NCI-H345 (cell line): ENCODE measurements at regions not wholly inside any gene's neighbourhood (a gene's known extent, or its start where the extent isn't known, plus 50 kb on each side); places are given as distances from the start of the nearest gene placed in this dataset.

ENCODE experiments used
- DNase-seq: peaks from one replicate; lab custom pipeline; 2025; lab: John Stamatoyannopoulos, UW

- DNase-seq = no peak
Measured at GRCh38 chr4:24164054-24164693, 274.3 kb upstream of the PPARGC1A start.

- DNase-seq = no peak
Measured at GRCh38 chr4:24163314-24163713, 273.5 kb upstream of the PPARGC1A start.

- DNase-seq = no peak
Measured at GRCh38 chr4:24160358-24160757, 270.5 kb upstream of the PPARGC1A start.

DNA sequence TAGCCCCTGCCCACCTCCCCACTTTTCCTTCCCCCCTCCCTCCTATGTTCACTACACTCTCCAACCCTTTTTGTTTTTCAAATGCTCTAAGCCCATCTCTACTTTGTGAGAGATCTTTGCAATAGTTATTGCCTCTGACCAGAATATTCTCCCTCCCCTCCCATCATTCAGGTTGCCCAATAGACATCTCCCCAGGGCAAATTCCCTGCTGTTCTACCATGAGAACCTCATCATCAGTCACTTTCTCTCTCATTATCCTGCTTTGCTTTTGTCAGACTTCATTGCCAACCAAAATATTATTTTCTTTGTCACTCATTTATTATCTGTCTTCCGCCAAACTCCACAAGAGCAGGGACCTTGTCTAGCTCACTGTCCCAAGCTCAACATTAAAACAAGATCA, 268.2 kb upstream of the PPARGC1A start:
- DNase-seq = no peak

DNA sequence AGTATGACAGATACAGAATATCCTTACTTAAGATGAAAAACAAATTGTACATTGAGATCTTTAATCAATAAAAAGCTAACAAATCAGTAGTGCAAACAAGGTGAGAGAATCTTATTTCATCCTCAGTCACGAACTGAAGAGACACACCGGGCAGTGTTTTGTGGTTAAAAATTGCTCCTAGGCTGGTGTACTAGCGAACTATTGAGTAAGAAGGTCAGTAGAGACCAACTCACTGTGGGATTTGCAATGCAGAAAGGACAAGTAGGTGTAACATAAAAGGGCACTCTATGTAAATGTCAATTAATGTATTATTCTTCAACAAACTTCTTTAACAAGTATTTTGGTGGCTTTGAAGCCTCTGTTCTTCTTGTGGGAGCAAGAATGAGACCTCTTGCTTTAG, 260.2 kb upstream of the PPARGC1A start:
- no peak for DNase-seq

DNA sequence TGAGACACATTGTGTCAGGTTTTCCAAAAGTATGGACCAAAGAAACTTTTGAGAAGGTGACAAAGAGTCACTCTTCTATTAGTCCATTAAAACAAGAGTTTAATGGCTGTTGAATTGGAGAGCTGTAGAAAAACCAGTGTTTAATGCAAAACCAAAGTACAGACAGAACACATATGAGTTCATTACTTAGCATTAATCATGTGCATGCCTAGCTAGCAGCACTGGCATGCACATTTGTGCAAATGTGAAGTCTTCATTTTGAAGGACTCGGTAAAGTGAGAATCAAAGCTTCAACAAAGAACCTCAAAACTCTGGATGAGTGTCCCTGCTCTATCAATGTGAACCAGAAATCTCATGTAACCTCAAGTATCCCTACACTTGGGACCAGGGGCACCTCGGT, 256.3 kb upstream of the PPARGC1A start:
- DNase-seq = no peak

DNA sequence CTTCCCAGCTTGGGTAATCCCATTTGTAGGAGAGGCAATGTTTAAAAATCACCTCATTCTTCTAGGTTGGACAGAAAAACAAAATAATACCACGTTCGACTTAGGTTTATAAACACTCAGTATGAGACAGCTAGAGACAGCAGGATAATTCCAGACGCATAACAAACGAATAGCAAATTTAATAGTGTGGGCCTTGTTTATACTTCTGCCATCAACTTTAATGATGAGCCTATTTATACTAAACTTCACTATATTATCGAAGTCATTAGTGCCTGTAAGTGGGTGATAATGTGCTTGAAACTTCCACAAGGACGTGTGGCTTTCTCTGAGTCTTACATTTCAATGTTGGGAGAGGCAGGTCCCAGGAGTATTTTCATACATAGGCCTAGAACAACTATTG, 255.7 kb upstream of the PPARGC1A start:
- no peak for DNase-seq

- no peak for DNase-seq
Measured at GRCh38 chr4:24144381-24144780, 254.5 kb upstream of the PPARGC1A start.

- DNase-seq = no peak
Measured at GRCh38 chr4:24143741-24144140, 253.9 kb upstream of the PPARGC1A start.

GRCh38 chr4:24141836-24142235, 252.0 kb upstream of the PPARGC1A start:
- DNase-seq = no peak

GRCh38 chr4:24140892-24141291, 251.0 kb upstream of the PPARGC1A start:
- no peak for DNase-seq

- peak; percentile 43 for DNase-seq
Measured at GRCh38 chr4:24137671-24138601, 248.1 kb upstream of the PPARGC1A start.

GRCh38 chr4:24131954-24132673, 242.3 kb upstream of the PPARGC1A start:
- DNase-seq = peak; percentile 23

GRCh38 chr4:24130637-24131036, 240.8 kb upstream of the PPARGC1A start:
- DNase-seq = no peak

DNA sequence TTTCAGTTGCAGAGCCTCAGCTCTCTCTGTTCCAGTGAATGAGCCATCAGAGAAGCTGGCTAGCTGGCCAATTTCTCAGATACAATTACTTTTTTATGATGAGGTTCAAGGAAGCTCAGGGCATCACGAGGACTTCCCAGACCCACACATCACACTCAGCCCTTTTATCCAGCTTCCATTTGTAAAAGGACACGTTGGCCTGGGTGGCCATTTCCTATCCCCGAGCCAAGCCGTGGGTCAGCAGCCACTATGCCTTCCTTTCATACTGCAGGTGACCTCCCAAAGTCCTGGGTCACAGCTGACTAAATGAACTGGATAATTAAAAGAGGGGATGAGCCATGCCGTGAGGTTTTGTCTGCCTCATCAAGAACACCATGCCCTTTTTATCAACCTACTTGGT, 236.9 kb upstream of the PPARGC1A start:
- DNase-seq = no peak

GRCh38 chr4:24121395-24122175, 231.7 kb upstream of the PPARGC1A start:
- DNase-seq = no peak

DNA sequence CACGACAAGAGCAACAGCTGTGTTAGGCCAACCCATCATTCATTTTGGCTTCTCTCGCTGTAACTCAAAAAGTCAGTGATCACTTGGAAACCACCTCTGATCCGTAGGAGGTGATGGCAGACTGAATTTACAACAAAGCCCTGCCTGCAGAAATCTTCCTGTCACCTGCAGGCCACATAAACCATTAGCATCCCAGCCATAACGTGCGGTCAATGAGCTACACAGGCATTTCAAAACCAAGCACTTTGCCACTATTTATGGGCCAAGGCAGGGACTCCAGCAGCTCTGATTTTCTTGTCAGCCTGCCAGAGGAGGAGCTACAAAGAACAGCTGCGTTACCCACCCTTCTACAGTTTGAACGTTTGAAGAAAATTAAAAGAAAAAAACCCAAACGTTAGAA, 228.1 kb upstream of the PPARGC1A start:
- DNase-seq = no peak

- DNase-seq = no peak
Measured at GRCh38 chr4:24116107-24116506, 226.3 kb upstream of the PPARGC1A start.

GRCh38 chr4:24114919-24115500, 225.2 kb upstream of the PPARGC1A start:
- DNase-seq = no peak

GRCh38 chr4:24114444-24114843, 224.6 kb upstream of the PPARGC1A start:
- no peak for DNase-seq

GRCh38 chr4:24112466-24112865, 222.6 kb upstream of the PPARGC1A start:
- no peak for DNase-seq

DNA sequence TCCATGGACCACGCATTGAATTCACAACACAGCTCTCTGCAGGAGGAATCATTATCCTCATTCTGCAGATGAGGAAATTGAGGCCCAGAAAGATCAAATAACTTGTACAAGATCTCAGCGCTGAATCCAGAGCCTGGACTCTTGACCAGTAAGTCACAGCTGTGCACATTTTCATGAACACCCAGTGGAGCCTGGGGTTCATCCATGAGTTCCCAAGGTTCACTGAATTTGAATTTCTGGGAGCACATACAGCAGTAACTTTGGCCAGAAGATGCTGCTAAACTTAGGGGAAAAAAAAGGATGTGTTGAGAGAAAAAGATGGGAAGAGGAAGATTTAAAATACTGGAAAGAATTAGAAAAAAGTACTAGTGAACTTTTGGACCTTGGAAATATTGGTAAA, 218.7 kb upstream of the PPARGC1A start:
- no peak for DNase-seq
